Psoas muscle (tissue), 7 donors: ENCODE measurements at regions not wholly inside any gene's neighbourhood (a gene's known extent, or its start where the extent isn't known, plus 50 kb on each side); places are given as distances from the start of the nearest gene placed in this dataset.

ENCODE experiments used
- ATAC-seq, 4 donors: fragments of 200-7000 bp; cut with Tn5 transposase; one replicate each; pipeline ENCODE4 v1.9.1; 2020; ENCODE audit warnings: moderate library complexity in 3 of 4, mild to moderate bottlenecking in 2 of 4
- DNase-seq, 2 donors: peaks; one replicate each; pipeline ENCODE4 v3.0.0-alpha.2; 2020
- H3K27ac ChIP-seq: fragments of 200-600 bp; one replicate; pipeline ENCODE4 v1.8.0; 2022
- H3K27me3 ChIP-seq, 3 donors: fragments of 200-600 bp in 1 of 3; one replicate each; pipeline versions ENCODE4 v1.6.1 to v1.8.0; 2013 to 2022; ENCODE audit warnings: low read length in 2 of 3, mild to moderate bottlenecking in 2 of 3, moderate library complexity in 1 of 3; ENCODE audit not compliant: insufficient read depth in 3 of 3
- H3K36me3 ChIP-seq, 2 donors: fragments of 200-600 bp in 1 of 2; one replicate each; pipeline versions ENCODE4 v1.6.1 to v1.8.0; 2013 to 2022; ENCODE audit warnings: low read depth in 1 of 2, mild to moderate bottlenecking in 1 of 2, moderate library complexity in 1 of 2; ENCODE audit not compliant: insufficient read depth in 1 of 2
- H3K4me1 ChIP-seq: fragments of 200-600 bp; one replicate; pipeline ENCODE4 v1.8.0; 2022
- H3K4me3 ChIP-seq: fragments of 200-600 bp; one replicate; pipeline ENCODE4 v1.8.0; 2022; ENCODE audit warnings: mild to moderate bottlenecking
- H3K9me3 ChIP-seq: fragments of 200-600 bp; one replicate; pipeline ENCODE4 v1.8.0; 2022
- CTCF ChIP-seq: fragments of 200-600 bp; IDR thresholded peaks from one replicate; pipeline ENCODE4 v1.8.0; 2022; ENCODE audit warnings: antibody characterized with exemption
- WGBS, 3 donors: extraction: QIAGEN DNeasy Blood & Tissue Kit; methylation state at CpG; one replicate each; pipeline versions ENCODE4 v1.1.6 to v1.1.7; 2013; 5-methylcytosine and 5-hydroxymethylcytosine counted together
- intact Hi-C, 2 donors: fragments of 100-400 bp; cut with DNase I; formaldehyde crosslinking; loops; one replicate each; pipeline versions ENCODE4 v1.11.0 to v1.14.2; 2022
- donor health status: healthy with polysubstance abuse.
- donor health status: DM: no; HTN: no; CAD: no; lungs with moderate emphysema.
- donor health status: Bipolar disorder and iron deficiency.
- donor health status: healthy.
- donor health status: DM: yes; HTN: yes; CAD: no.
- donor health status: DM: no; HTN: no; CAD: no.
- donor health status: DM: yes; HTN: yes; CAD: no.

GRCh38 chr14:36083317-36083716 is 93.2 kb downstream of the PTCSC3 start:
- DNase-seq, result no peak
- H3K4me3 ChIP-seq, result no peak overlapping the region
- H3K4me1 ChIP-seq, result no peaks in the 10 kb centered on the region
- TF ChIP-seq CTCF, result no peak
- ATAC-seq, result no peak
- H3K27me3 ChIP-seq, result no peaks in the 10 kb centered on the region
- H3K36me3 ChIP-seq, result no peaks in the 10 kb centered on the region
- H3K9me3 ChIP-seq, result no peaks in the 10 kb centered on the region
- 87 to 93% (median 92%) methylated on average over 1 of the region's 1 CpG for WGBS, 3 donors
- no peak overlapping the region for H3K27ac ChIP-seq
- intact Hi-C loops, result no loop called here

- DNase-seq, result no peak
- no peak for ATAC-seq
- H3K27me3 ChIP-seq, result no peaks in the 10 kb centered on the region
- no peaks in the 10 kb centered on the region for H3K9me3 ChIP-seq
- no peaks in the 10 kb centered on the region for H3K36me3 ChIP-seq
- no peak overlapping the region for H3K4me3 ChIP-seq
- no peak for TF ChIP-seq CTCF
- intact Hi-C loops, result no loop called here
- no peaks in the 10 kb centered on the region for H3K4me1 ChIP-seq
- no peak overlapping the region for H3K27ac ChIP-seq
These were observed 98.4 kb downstream of the PTCSC3 start for GRCh38 chr14:36078080-36078479.

- Histone ChIP-seq H3K27me3 (peaks cover 0 to 4% (median 0%) of the 10 kb centered on the region in 3 donors), H3K27ac (no peak overlapping the region), H3K4me3 (no peak overlapping the region), H3K36me3 (no peaks in the 10 kb centered on the region), H3K4me1 (no peaks in the 10 kb centered on the region), H3K9me3 (no peaks in the 10 kb centered on the region)
- DNase-seq (no peak), ATAC-seq (no peak)
- intact Hi-C loops, result no loop called here
- 45 to 76% (median 72%) methylated on average over 1 of the region's 1 CpG for WGBS, 3 donors
- no peak for TF ChIP-seq CTCF
These were observed 100.3 kb downstream of the PTCSC3 start for GRCh38 chr14:36076197-36076596.

- H3K4me3 ChIP-seq, result no peak overlapping the region
- WGBS, 3 donors, result 72 to 74% (median 74%) methylated on average over 7 of the region's 7 CpGs
- no peak for DNase-seq
- H3K9me3 ChIP-seq, result no peaks in the 10 kb centered on the region
- no peak for ATAC-seq
- no peak overlapping the region for H3K27ac ChIP-seq
- H3K36me3 ChIP-seq, result no peaks in the 10 kb centered on the region
- H3K27me3 ChIP-seq, result peaks cover 0 to 5% (median 0%) of the 10 kb centered on the region in 3 donors
- no peak for TF ChIP-seq CTCF
- no peaks in the 10 kb centered on the region for H3K4me1 ChIP-seq
- intact Hi-C loops, result no loop called here
These were observed 101.3 kb downstream of the PTCSC3 start for GRCh38 chr14:36075203-36075602.

- Histone ChIP-seq H3K27ac (no peak overlapping the region), H3K27me3 (peaks cover 0 to 5% (median 0%) of the 10 kb centered on the region in 3 donors), H3K4me3 (no peak overlapping the region), H3K4me1 (no peaks in the 10 kb centered on the region), H3K36me3 (no peaks in the 10 kb centered on the region), H3K9me3 (no peaks in the 10 kb centered on the region)
- ATAC-seq (no peak), DNase-seq (no peak)
- intact Hi-C loops, result no loop called here
- WGBS, 3 donors, result 58 to 63% (median 61%) methylated on average over 4 of the region's 4 CpGs
- no peak for TF ChIP-seq CTCF
These were observed 105.8 kb downstream of the PTCSC3 start for GRCh38 chr14:36070720-36071043.
